ENCODE measurements at regions not wholly inside any gene's neighbourhood (a gene's known extent, or its start where the extent isn't known, plus 50 kb on each side); places are given as distances from the start of the nearest gene placed in this dataset.

GRCh38 chr7:85980740-85981139 lies 663.0 kb upstream of the GRM3 start:
- DNase-seq: no peak
- ATAC-seq: no peak
- POLR2A ChIA-PET: no interaction called here
- CTCF ChIA-PET: no interaction called here
- Mint-ChIP-seq H3K27me3 (ENCODE audit: low read depth) (no peaks in the 10 kb centered on the region), H3K4me3 (no peak overlapping the region), H3K9me3 (ENCODE audit: insufficient read depth) (peaks cover 19% of the 10 kb centered on the region), H3K36me3 (ENCODE audit: low read depth) (no peaks in the 10 kb centered on the region), H3K4me1 (ENCODE audit: low read depth) (no peaks in the 10 kb centered on the region), H3K27ac (no peak overlapping the region)

DNA sequence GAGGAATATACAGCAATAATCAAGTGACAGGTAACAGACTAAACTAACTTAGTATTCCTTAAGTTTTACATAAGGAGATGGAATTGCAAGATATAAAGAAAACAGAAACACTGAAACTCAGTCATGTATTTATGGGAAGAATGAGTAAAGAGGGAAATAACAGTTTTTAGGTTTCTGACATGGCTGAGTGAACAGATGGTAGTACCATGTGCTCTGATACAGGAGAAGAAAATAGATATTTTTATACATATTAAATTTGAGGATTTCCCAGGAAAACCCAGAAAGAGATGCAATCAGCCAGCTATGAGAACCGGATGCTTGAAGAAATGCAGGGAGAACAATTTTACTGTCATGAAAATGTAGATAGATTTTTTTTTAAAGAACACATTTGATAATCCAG lies 669.5 kb upstream of the GRM3 start:
- H3K36me3 Mint-ChIP-seq (ENCODE audit: low read depth): no peaks in the 10 kb centered on the region
- no peaks in the 10 kb centered on the region for H3K27me3 Mint-ChIP-seq (ENCODE audit: low read depth)
- ATAC-seq: no peak
- DNase-seq: no peak
- H3K9me3 Mint-ChIP-seq (ENCODE audit: insufficient read depth): peaks cover 12% of the 10 kb centered on the region
- H3K4me3 Mint-ChIP-seq: no peak overlapping the region
- ChIA-PET POLR2A (no interaction called here), CTCF (no interaction called here)
- no peak overlapping the region for H3K27ac Mint-ChIP-seq
- no peaks in the 10 kb centered on the region for H3K4me1 Mint-ChIP-seq (ENCODE audit: low read depth)

DNA sequence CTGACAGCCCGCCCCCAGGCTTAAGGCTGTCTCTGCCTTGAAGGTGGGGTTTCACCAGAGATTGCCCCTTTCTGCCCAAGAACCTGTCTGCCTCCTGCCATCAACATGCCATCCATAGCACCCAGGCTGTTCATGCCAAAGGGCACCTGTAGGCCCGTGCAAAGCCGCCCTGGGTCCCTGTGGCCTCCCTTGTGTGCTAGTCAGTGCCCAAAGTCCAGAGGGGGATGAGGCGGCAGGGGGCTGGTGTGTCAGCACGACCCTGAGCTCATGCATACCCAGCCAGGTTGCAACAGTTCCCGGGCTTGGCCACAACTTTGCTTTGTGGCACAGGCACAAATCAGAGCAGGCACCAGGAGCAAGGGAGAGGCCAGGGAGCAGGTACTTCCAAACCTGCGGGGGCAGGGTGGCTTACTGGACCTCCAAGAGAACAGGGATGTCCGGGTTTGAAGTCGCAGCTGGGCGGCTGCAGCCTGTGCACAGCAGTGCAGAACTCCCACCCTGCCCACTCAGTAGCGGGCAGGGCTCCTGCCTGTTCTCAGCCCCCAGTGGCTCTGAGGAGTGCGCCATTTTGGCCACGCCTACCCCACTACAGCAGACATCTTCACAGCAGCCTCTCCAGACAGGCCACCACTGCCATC lies 671.1 kb upstream of the GRM3 start:
- Mint-ChIP-seq H3K27ac (no peak overlapping the region), H3K9me3 (ENCODE audit: insufficient read depth) (peaks cover 4% of the 10 kb centered on the region), H3K27me3 (ENCODE audit: low read depth) (no peaks in the 10 kb centered on the region), H3K4me1 (ENCODE audit: low read depth) (no peaks in the 10 kb centered on the region), H3K36me3 (ENCODE audit: low read depth) (no peaks in the 10 kb centered on the region), H3K4me3 (no peak overlapping the region)
- POLR2A ChIA-PET: no interaction called here
- DNase-seq (no peak), ATAC-seq (no peak)
- CTCF ChIA-PET: no interaction called here

- no peaks in the 10 kb centered on the region for H3K36me3 Mint-ChIP-seq (ENCODE audit: low read depth)
- DNase-seq: no peak
- peaks cover 21% of the 10 kb centered on the region for H3K9me3 Mint-ChIP-seq (ENCODE audit: insufficient read depth)
- H3K27ac Mint-ChIP-seq: no peak overlapping the region
- H3K4me3 Mint-ChIP-seq: no peak overlapping the region
- no peaks in the 10 kb centered on the region for H3K4me1 Mint-ChIP-seq (ENCODE audit: low read depth)
- POLR2A ChIA-PET: no interaction called here
- no peak for ATAC-seq
- CTCF ChIA-PET: no interaction called here
- H3K27me3 Mint-ChIP-seq (ENCODE audit: low read depth): no peaks in the 10 kb centered on the region
Measured at GRCh38 chr7:85954961-85955360, 688.7 kb upstream of the GRM3 start.

- DNase-seq (no peak), ATAC-seq (no peak)
- no peaks in the 10 kb centered on the region for H3K36me3 Mint-ChIP-seq (ENCODE audit: low read depth)
- H3K27ac Mint-ChIP-seq: no peak overlapping the region
- peaks cover 41% of the 10 kb centered on the region for H3K9me3 Mint-ChIP-seq (ENCODE audit: insufficient read depth)
- no peak overlapping the region for H3K4me3 Mint-ChIP-seq
- ChIA-PET CTCF (no interaction called here), POLR2A (no interaction called here)
- no peaks in the 10 kb centered on the region for H3K4me1 Mint-ChIP-seq (ENCODE audit: low read depth)
- no peaks in the 10 kb centered on the region for H3K27me3 Mint-ChIP-seq (ENCODE audit: low read depth)
Measured at GRCh38 chr7:85950871-85951270, 692.8 kb upstream of the GRM3 start.

DNA sequence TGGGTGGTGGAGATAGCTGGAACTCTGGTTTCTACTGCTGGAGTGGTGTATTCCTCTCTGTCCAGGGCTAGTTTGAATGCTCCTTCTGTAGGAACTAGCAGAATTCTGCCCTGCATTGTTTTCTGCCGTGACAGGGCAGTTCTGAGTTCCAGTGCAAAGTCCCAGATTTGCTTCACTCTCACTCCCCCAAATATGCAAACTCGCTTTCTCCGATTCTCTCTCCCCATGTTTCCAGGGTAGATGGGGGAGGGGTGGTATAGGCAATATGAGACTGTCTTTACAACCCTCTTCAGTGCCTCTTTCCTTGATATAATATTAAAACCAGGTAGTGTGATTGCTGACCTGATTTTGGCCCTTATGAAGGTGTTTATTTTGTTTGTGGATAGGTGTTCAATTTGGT lies 693.3 kb upstream of the GRM3 start:
- Mint-ChIP-seq H3K27ac (no peak overlapping the region), H3K4me3 (no peak overlapping the region), H3K27me3 (ENCODE audit: low read depth) (no peaks in the 10 kb centered on the region), H3K4me1 (ENCODE audit: low read depth) (no peaks in the 10 kb centered on the region), H3K9me3 (ENCODE audit: insufficient read depth) (peaks cover 46% of the 10 kb centered on the region), H3K36me3 (ENCODE audit: low read depth) (no peaks in the 10 kb centered on the region)
- ChIA-PET CTCF (no interaction called here), POLR2A (no interaction called here)
- no peak for DNase-seq
- no peak for ATAC-seq

- POLR2A ChIA-PET: no interaction called here
- DNase-seq (no peak), ATAC-seq (no peak)
- no peaks in the 10 kb centered on the region for H3K36me3 Mint-ChIP-seq (ENCODE audit: low read depth)
- no peaks in the 10 kb centered on the region for H3K27me3 Mint-ChIP-seq (ENCODE audit: low read depth)
- H3K4me1 Mint-ChIP-seq (ENCODE audit: low read depth): no peaks in the 10 kb centered on the region
- CTCF ChIA-PET: no interaction called here
- H3K27ac Mint-ChIP-seq: no peak overlapping the region
- H3K9me3 Mint-ChIP-seq (ENCODE audit: insufficient read depth): peaks cover 34% of the 10 kb centered on the region
- H3K4me3 Mint-ChIP-seq: no peak overlapping the region
Measured at GRCh38 chr7:85947767-85948166, 695.9 kb upstream of the GRM3 start.

DNA sequence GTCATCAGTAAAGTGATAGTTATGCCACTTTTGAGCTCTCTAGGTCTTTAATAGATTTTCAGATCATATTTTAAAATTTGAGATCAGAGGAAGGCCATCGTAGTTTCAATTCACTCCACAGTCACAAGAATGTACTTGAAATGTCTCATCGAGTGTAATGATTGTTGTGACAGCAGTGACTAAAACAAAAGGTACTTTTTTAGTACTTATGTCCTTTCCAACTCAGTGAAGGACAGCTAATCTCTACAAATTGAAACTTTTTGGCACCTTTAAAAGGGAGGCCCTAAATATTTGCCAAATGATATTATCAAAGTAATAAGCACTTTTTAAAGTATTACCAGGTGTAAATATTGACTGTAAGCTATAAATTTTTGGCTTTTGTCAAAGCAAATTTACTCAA lies 702.9 kb upstream of the GRM3 start:
- ChIA-PET CTCF (no interaction called here), POLR2A (no interaction called here)
- Mint-ChIP-seq H3K4me1 (ENCODE audit: low read depth) (no peaks in the 10 kb centered on the region), H3K9me3 (ENCODE audit: insufficient read depth) (peaks cover 5% of the 10 kb centered on the region), H3K36me3 (ENCODE audit: low read depth) (no peaks in the 10 kb centered on the region), H3K27me3 (ENCODE audit: low read depth) (no peaks in the 10 kb centered on the region), H3K27ac (no peak overlapping the region), H3K4me3 (no peak overlapping the region)
- ATAC-seq (no peak), DNase-seq (no peak)

DNA sequence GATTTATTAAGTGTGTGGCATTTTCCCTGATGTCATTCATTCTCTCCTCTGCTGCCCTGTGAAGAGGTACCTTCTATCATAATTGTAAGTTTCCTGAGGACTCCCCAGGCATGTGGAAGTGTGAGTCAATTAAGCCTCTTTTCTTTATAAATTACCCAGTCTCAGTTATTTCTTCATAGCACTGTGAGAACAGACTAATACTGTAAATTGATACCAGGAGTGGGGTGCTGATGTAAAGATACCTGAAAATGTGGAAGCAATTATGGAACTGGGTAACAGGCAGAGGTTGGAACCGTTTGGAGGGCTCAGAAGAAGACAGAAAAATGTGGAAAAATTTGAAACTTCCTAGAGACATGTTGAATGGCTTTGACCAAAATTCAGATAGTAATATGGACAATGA lies 711.8 kb upstream of the GRM3 start:
- no peaks in the 10 kb centered on the region for H3K4me1 Mint-ChIP-seq (ENCODE audit: low read depth)
- no peak for DNase-seq
- no peaks in the 10 kb centered on the region for H3K36me3 Mint-ChIP-seq (ENCODE audit: low read depth)
- no peak overlapping the region for H3K4me3 Mint-ChIP-seq
- H3K27ac Mint-ChIP-seq: no peak overlapping the region
- no peak for ATAC-seq
- H3K9me3 Mint-ChIP-seq (ENCODE audit: insufficient read depth): peaks cover 9% of the 10 kb centered on the region
- CTCF ChIA-PET: no interaction called here
- H3K27me3 Mint-ChIP-seq (ENCODE audit: low read depth): no peaks in the 10 kb centered on the region
- POLR2A ChIA-PET: no interaction called here

DNA sequence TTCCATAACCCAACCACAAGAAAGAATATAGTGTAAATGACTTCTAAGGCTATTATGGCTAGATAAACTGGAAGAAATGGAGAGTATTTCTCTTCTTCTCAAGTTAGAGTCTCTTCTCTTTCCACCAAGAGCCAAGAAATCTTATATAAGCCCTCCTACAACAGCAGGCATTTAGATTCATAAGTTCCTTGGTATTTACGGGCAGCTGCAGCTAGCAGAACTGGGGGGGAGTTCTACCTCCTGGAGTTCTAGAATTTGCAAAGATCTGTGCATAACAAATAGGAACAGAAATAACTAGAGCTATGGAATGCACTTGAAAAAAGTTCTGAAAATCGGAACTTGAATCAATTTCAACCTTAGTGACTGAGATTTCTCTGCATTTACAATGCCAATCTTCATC lies 715.2 kb upstream of the GRM3 start:
- ATAC-seq (no peak), DNase-seq (no peak)
- Mint-ChIP-seq H3K9me3 (ENCODE audit: insufficient read depth) (no peaks in the 10 kb centered on the region), H3K27me3 (ENCODE audit: low read depth) (no peaks in the 10 kb centered on the region), H3K4me1 (ENCODE audit: low read depth) (no peaks in the 10 kb centered on the region), H3K36me3 (ENCODE audit: low read depth) (no peaks in the 10 kb centered on the region), H3K4me3 (no peak overlapping the region), H3K27ac (no peak overlapping the region)
- ChIA-PET CTCF (no interaction called here), POLR2A (no interaction called here)

- no peaks in the 10 kb centered on the region for H3K4me1 Mint-ChIP-seq (ENCODE audit: low read depth)
- H3K27me3 Mint-ChIP-seq (ENCODE audit: low read depth): no peaks in the 10 kb centered on the region
- H3K36me3 Mint-ChIP-seq (ENCODE audit: low read depth): no peaks in the 10 kb centered on the region
- ChIA-PET POLR2A (no interaction called here), CTCF (no interaction called here)
- H3K4me3 Mint-ChIP-seq: no peak overlapping the region
- ATAC-seq (no peak), DNase-seq (no peak)
- H3K27ac Mint-ChIP-seq: no peak overlapping the region
- no peaks in the 10 kb centered on the region for H3K9me3 Mint-ChIP-seq (ENCODE audit: insufficient read depth)
Measured at GRCh38 chr7:85927226-85927625, 716.5 kb upstream of the GRM3 start.

DNA sequence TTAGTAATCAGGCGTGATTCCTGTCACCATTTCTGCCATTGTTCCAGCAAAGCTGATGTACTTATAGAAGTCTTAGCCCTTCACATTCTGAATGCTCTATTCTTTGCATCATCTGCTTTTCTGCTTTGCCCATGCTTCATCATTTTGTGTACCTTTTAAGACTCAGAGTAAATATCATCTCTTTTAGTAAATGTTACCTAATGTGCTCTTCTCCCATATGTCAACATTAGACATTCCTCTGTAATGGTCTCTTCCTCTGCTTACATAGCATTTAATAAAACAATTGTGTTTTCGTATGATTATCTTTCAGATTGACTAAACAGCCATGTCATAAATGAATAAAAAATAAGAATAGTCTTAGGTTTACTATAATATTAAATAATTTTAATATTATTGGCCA lies 719.6 kb upstream of the GRM3 start:
- Mint-ChIP-seq H3K4me1 (ENCODE audit: low read depth) (no peaks in the 10 kb centered on the region), H3K9me3 (ENCODE audit: insufficient read depth) (no peaks in the 10 kb centered on the region), H3K36me3 (ENCODE audit: low read depth) (no peaks in the 10 kb centered on the region), H3K27ac (no peak overlapping the region), H3K27me3 (ENCODE audit: low read depth) (no peaks in the 10 kb centered on the region), H3K4me3 (no peak overlapping the region)
- POLR2A ChIA-PET: no interaction called here
- DNase-seq: no peak
- no peak for ATAC-seq
- CTCF ChIA-PET: no interaction called here

- ChIA-PET POLR2A (no interaction called here), CTCF (no interaction called here)
- ATAC-seq (no peak), DNase-seq (no peak)
- Mint-ChIP-seq H3K4me3 (no peak overlapping the region), H3K27me3 (ENCODE audit: low read depth) (no peaks in the 10 kb centered on the region), H3K36me3 (ENCODE audit: low read depth) (no peaks in the 10 kb centered on the region), H3K27ac (no peak overlapping the region), H3K9me3 (ENCODE audit: insufficient read depth) (peaks cover 3% of the 10 kb centered on the region), H3K4me1 (ENCODE audit: low read depth) (no peaks in the 10 kb centered on the region)
Measured at GRCh38 chr7:85916016-85916415, 727.7 kb upstream of the GRM3 start.

All from activated CD8-positive, alpha-beta T cell treated with anti-CD3 and anti-CD28 coated beads, Interleukin-2, amount 10 ng/mL, durations not matched to agents 7 days and 5 days (primary cell).